ENCODE measurements at regions not wholly inside any gene's neighbourhood (a gene's known extent, or its start where the extent isn't known, plus 50 kb on each side); places are given as distances from the start of the nearest gene placed in this dataset.

DNA sequence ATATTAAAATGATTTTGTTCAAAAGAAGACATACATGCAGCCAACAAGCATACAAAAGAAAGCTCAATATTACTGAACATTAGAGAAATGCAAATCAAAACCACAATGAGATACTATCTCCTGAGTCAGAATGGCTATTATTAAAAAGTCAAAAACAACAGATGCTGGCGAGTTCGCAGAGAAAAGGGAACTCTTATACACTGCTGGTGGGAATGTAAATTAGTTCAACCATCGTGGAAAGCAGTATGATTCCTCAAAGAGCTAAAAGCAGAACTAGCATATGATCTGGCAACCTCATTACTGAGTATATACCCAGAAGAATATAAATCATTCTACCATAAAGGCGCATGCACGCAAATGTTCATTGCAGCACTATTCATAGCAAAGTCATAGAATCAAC, 126.0 kb upstream of the HMCN1 start:
- H3K36me3 ChIP-seq (ENCODE audit: control insufficient read depth in 1 of 2, insufficient read depth in 2 of 2, low read length in 2 of 2), result no peaks in the 10 kb centered on the region
- H2AK5ac ChIP-seq (ENCODE audit: low read length), result no peak overlapping the region
- no peaks in the 10 kb centered on the region for H3K79me1 ChIP-seq (ENCODE audit: low read length)
- no peak overlapping the region for H2AFZ ChIP-seq (ENCODE audit: insufficient read depth, low read length, poor library complexity)
- H3K4me3 ChIP-seq (ENCODE audit: low read depth, low read length), result no peak overlapping the region
- H2BK5ac ChIP-seq (ENCODE audit: low read depth, low read length, poor library complexity), result no peak overlapping the region
- H2BK12ac ChIP-seq (ENCODE audit: low read length), result no peak overlapping the region
- H4K91ac ChIP-seq (ENCODE audit: low read depth, low read length), result no peak overlapping the region
- no peak overlapping the region for H3K4me2 ChIP-seq (ENCODE audit: low read length)
- H3K27ac ChIP-seq (ENCODE audit: low read depth, low read length), result no peak overlapping the region
- no peak overlapping the region for H3K18ac ChIP-seq (ENCODE audit: low read length)
- no peak for DNase-seq
- H3K9ac ChIP-seq (ENCODE audit: low read length), result no peak overlapping the region
- H4K8ac ChIP-seq (ENCODE audit: low read depth, low read length), result no peak overlapping the region
- no peak overlapping the region for H4K12ac ChIP-seq (ENCODE audit: low read depth, low read length)
- no peak overlapping the region for H3K4ac ChIP-seq (ENCODE audit: low read depth, low read length)
- H3K79me2 ChIP-seq (ENCODE audit: control insufficient read depth, insufficient read depth, low read length, poor library complexity), result no peaks in the 10 kb centered on the region
- no peak overlapping the region for H2BK120ac ChIP-seq (ENCODE audit: insufficient read depth, low read length, poor library complexity)
- H3K23ac ChIP-seq (ENCODE audit: low read length), result no peak overlapping the region
- no peaks in the 10 kb centered on the region for H3K4me1 ChIP-seq (ENCODE audit: control insufficient read depth in 1 of 2, insufficient read depth in 2 of 2, low read length in 2 of 2)
- WGBS (ENCODE audit: extremely low coverage, insufficient coverage, insufficient read length), result no CpG with 5 or more reads among the region's 5 CpGs
- no peak overlapping the region for H3K14ac ChIP-seq (ENCODE audit: low read length)
- no peaks in the 10 kb centered on the region for H3K9me3 ChIP-seq (ENCODE audit: insufficient read depth, low read depth, low read length)
- no peaks in the 10 kb centered on the region for H3K27me3 ChIP-seq (ENCODE audit: insufficient read depth, low read length)

DNA sequence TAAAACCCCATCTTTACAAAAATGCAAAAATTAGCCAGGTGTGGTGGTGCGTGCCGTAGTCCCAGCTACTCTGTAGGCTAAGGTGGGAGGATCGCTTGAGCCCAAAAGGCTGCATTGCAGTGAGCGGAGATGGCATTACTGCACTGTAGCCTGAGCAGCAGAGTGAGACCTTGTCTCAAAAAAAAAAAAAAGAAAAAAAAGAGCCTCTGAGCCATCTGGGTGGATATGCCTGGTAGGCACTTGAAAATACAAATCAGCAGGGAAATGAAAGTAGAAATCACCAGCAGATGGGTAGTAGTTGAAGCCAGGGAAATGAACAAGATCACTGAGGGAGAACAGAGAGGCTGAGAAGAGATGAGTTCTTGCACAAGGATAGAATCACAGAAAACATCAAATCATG, 131.0 kb upstream of the HMCN1 start:
- H3K14ac ChIP-seq (ENCODE audit: low read length), result no peak overlapping the region
- no peak overlapping the region for H3K9ac ChIP-seq (ENCODE audit: low read length)
- H2BK120ac ChIP-seq (ENCODE audit: insufficient read depth, low read length, poor library complexity), result no peak overlapping the region
- H3K4ac ChIP-seq (ENCODE audit: low read depth, low read length), result no peak overlapping the region
- WGBS (ENCODE audit: extremely low coverage, insufficient coverage, insufficient read length), result no CpG with 5 or more reads among the region's 4 CpGs
- H2AFZ ChIP-seq (ENCODE audit: insufficient read depth, low read length, poor library complexity), result no peak overlapping the region
- H3K4me3 ChIP-seq (ENCODE audit: low read depth, low read length), result no peak overlapping the region
- no peak overlapping the region for H3K18ac ChIP-seq (ENCODE audit: low read length)
- no peak overlapping the region for H3K27ac ChIP-seq (ENCODE audit: low read depth, low read length)
- H4K91ac ChIP-seq (ENCODE audit: low read depth, low read length), result no peak overlapping the region
- H3K79me2 ChIP-seq (ENCODE audit: control insufficient read depth, insufficient read depth, low read length, poor library complexity), result no peaks in the 10 kb centered on the region
- no peak overlapping the region for H2BK5ac ChIP-seq (ENCODE audit: low read depth, low read length, poor library complexity)
- no peak for DNase-seq
- no peaks in the 10 kb centered on the region for H3K27me3 ChIP-seq (ENCODE audit: insufficient read depth, low read length)
- H3K79me1 ChIP-seq (ENCODE audit: low read length), result no peaks in the 10 kb centered on the region
- H3K9me3 ChIP-seq (ENCODE audit: insufficient read depth, low read depth, low read length), result no peaks in the 10 kb centered on the region
- H3K36me3 ChIP-seq (ENCODE audit: control insufficient read depth in 1 of 2, insufficient read depth in 2 of 2, low read length in 2 of 2), result no peaks in the 10 kb centered on the region
- no peak overlapping the region for H3K4me2 ChIP-seq (ENCODE audit: low read length)
- H2AK5ac ChIP-seq (ENCODE audit: low read length), result no peak overlapping the region
- H3K23ac ChIP-seq (ENCODE audit: low read length), result no peak overlapping the region
- no peak overlapping the region for H4K8ac ChIP-seq (ENCODE audit: low read depth, low read length)
- no peak overlapping the region for H2BK12ac ChIP-seq (ENCODE audit: low read length)
- peaks cover 0 to 2% of the 10 kb centered on the region in 2 experiments for H3K4me1 ChIP-seq (ENCODE audit: control insufficient read depth in 1 of 2, insufficient read depth in 2 of 2, low read length in 2 of 2)
- no peak overlapping the region for H4K12ac ChIP-seq (ENCODE audit: low read depth, low read length)

DNA sequence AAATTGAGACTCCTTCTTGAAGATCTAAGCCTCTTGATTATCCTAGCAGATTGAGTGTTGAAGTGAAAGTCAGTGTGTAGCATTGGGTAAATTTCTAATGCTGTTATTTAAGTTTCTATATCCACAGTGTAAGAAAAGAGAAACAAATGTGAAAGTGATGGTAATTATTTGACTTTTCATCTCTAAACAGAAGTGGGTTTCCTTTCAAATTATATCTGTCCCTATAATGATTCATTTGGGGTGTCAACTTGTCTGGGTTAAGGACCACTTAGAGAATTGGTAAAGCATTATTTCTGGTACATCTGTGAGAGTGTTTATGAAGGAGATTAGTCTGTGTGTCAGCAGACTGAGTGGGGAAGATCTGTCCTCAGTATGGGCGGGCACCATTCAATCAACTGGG, 133.0 kb upstream of the HMCN1 start:
- no peak overlapping the region for H3K23ac ChIP-seq (ENCODE audit: low read length)
- no peak overlapping the region for H3K4me3 ChIP-seq (ENCODE audit: low read depth, low read length)
- H2AFZ ChIP-seq (ENCODE audit: insufficient read depth, low read length, poor library complexity), result no peak overlapping the region
- H3K4me1 ChIP-seq (ENCODE audit: control insufficient read depth in 1 of 2, insufficient read depth in 2 of 2, low read length in 2 of 2), result peaks cover 0 to 2% of the 10 kb centered on the region in 2 experiments
- no peaks in the 10 kb centered on the region for H3K9me3 ChIP-seq (ENCODE audit: insufficient read depth, low read depth, low read length)
- H4K12ac ChIP-seq (ENCODE audit: low read depth, low read length), result no peak overlapping the region
- H2BK120ac ChIP-seq (ENCODE audit: insufficient read depth, low read length, poor library complexity), result no peak overlapping the region
- no peaks in the 10 kb centered on the region for H3K79me1 ChIP-seq (ENCODE audit: low read length)
- H3K9ac ChIP-seq (ENCODE audit: low read length), result no peak overlapping the region
- peak overlapping the region; percentile 20 for H3K14ac ChIP-seq (ENCODE audit: low read length)
- no peak overlapping the region for H4K8ac ChIP-seq (ENCODE audit: low read depth, low read length)
- no peak overlapping the region for H3K4ac ChIP-seq (ENCODE audit: low read depth, low read length)
- no peak overlapping the region for H4K91ac ChIP-seq (ENCODE audit: low read depth, low read length)
- H3K27me3 ChIP-seq (ENCODE audit: insufficient read depth, low read length), result no peaks in the 10 kb centered on the region
- DNase-seq, result no peak
- peak overlapping the region; percentile 64 for H2AK5ac ChIP-seq (ENCODE audit: low read length)
- H2BK12ac ChIP-seq (ENCODE audit: low read length), result peak overlapping the region; percentile 54
- no CpG with 5 or more reads among the region's 1 CpG for whole genome bisulfite sequencing (ENCODE audit: extremely low coverage, insufficient coverage, insufficient read length)
- H2BK5ac ChIP-seq (ENCODE audit: low read depth, low read length, poor library complexity), result no peak overlapping the region
- H3K79me2 ChIP-seq (ENCODE audit: control insufficient read depth, insufficient read depth, low read length, poor library complexity), result no peaks in the 10 kb centered on the region
- H3K36me3 ChIP-seq (ENCODE audit: control insufficient read depth in 1 of 2, insufficient read depth in 2 of 2, low read length in 2 of 2), result no peaks in the 10 kb centered on the region
- no peak overlapping the region for H3K27ac ChIP-seq (ENCODE audit: low read depth, low read length)
- no peak overlapping the region for H3K18ac ChIP-seq (ENCODE audit: low read length)
- no peak overlapping the region for H3K4me2 ChIP-seq (ENCODE audit: low read length)

DNA sequence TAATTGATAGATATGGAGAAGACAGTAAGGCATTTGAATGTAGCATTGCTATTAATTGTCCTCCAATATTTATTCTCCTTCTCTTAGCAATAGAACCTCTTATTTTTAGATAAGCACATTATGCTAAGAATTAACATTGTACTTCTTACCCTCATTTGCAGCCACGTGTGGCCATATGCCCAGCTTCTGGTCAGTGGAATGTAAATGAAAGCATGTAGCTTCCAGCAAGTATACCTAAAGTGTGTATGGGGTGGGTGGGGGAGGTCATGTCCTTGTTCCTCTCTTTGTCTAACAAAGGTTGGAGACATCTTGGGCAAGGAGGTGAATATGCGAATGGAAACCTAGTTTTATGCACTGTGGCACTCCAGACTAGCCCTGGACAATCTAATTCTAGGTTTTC, 133.6 kb upstream of the HMCN1 start:
- Histone ChIP-seq H4K12ac (ENCODE audit: low read depth, low read length) (no peak overlapping the region), H3K4ac (ENCODE audit: low read depth, low read length) (no peak overlapping the region), H3K4me2 (ENCODE audit: low read length) (no peak overlapping the region), H3K79me1 (ENCODE audit: low read length) (no peaks in the 10 kb centered on the region), H2BK12ac (ENCODE audit: low read length) (no peak overlapping the region), H3K9me3 (ENCODE audit: insufficient read depth, low read depth, low read length) (no peaks in the 10 kb centered on the region), H3K27me3 (ENCODE audit: insufficient read depth, low read length) (no peaks in the 10 kb centered on the region), H3K14ac (ENCODE audit: low read length) (no peak overlapping the region), H3K4me3 (ENCODE audit: low read depth, low read length) (no peak overlapping the region), H2AK5ac (ENCODE audit: low read length) (no peak overlapping the region), H3K27ac (ENCODE audit: low read depth, low read length) (no peak overlapping the region), H2BK120ac (ENCODE audit: insufficient read depth, low read length, poor library complexity) (no peak overlapping the region), H3K9ac (ENCODE audit: low read length) (no peak overlapping the region), H3K18ac (ENCODE audit: low read length) (no peak overlapping the region), H2AFZ (ENCODE audit: insufficient read depth, low read length, poor library complexity) (no peak overlapping the region), H4K8ac (ENCODE audit: low read depth, low read length) (no peak overlapping the region), H3K4me1 (ENCODE audit: control insufficient read depth in 1 of 2, insufficient read depth in 2 of 2, low read length in 2 of 2) (peaks cover 0 to 4% of the 10 kb centered on the region in 2 experiments), H3K23ac (ENCODE audit: low read length) (no peak overlapping the region), H3K79me2 (ENCODE audit: control insufficient read depth, insufficient read depth, low read length, poor library complexity) (no peaks in the 10 kb centered on the region), H2BK5ac (ENCODE audit: low read depth, low read length, poor library complexity) (no peak overlapping the region), H3K36me3 (ENCODE audit: control insufficient read depth in 1 of 2, insufficient read depth in 2 of 2, low read length in 2 of 2) (no peaks in the 10 kb centered on the region), H4K91ac (ENCODE audit: low read depth, low read length) (peak overlapping the region; percentile 8)
- DNase-seq, result no peak
- WGBS (ENCODE audit: extremely low coverage, insufficient coverage, insufficient read length), result no CpG with 5 or more reads among the region's 2 CpGs
